OCI-LY1 (cell line): ENCODE measurements at regions not wholly inside any gene's neighbourhood (a gene's known extent, or its start where the extent isn't known, plus 50 kb on each side); places are given as distances from the start of the nearest gene placed in this dataset.

Experiments
- H2AFZ ChIP-seq: fragments of 200-600 bp; sonication (generic), shearing (Covaris generic); 2 replicates; pipeline ENCODE4 v1.6.0; 2014; ENCODE audit warnings: antibody characterized with exemption, mild to moderate bottlenecking, low read length
- H3F3A ChIP-seq: fragments of 200-600 bp; sonication (generic), shearing (Covaris generic); 2 replicates; pipeline ENCODE4 v1.6.0; 2014; ENCODE audit warnings: mild to moderate bottlenecking, antibody characterized with exemption, low read length, moderate library complexity; ENCODE audit not compliant: insufficient read depth
- H3K27ac ChIP-seq: fragments of 200-600 bp; sonication (generic); 2 replicates; pipeline ENCODE4 v1.5.1; 2014; ENCODE audit warnings: low read length, mixed run types, mild to moderate bottlenecking, low read depth; ENCODE audit not compliant: poor library complexity, severe bottlenecking
- H3K27me3 ChIP-seq: fragments of 200-600 bp; sonication (generic); 2 replicates; pipeline ENCODE4 v1.6.0; 2014; ENCODE audit warnings: antibody characterized with exemption, mild to moderate bottlenecking, low read length, moderate library complexity; ENCODE audit not compliant: insufficient read depth
- H3K36me3 ChIP-seq: fragments of 200-600 bp; sonication (generic); 2 replicates; pipeline ENCODE4 v1.6.1; 2014; ENCODE audit warnings: mild to moderate bottlenecking, antibody characterized with exemption, low read length, moderate library complexity, mixed read lengths; ENCODE audit not compliant: insufficient read depth
- H3K4me1 ChIP-seq: fragments of 200-600 bp; sonication (generic); 2 replicates; pipeline ENCODE4 v1.5.1; 2014; ENCODE audit warnings: mild to moderate bottlenecking, low read length, moderate library complexity; ENCODE audit not compliant: insufficient read depth, severe bottlenecking
- H3K4me2 ChIP-seq: fragments of 200-600 bp; sonication (generic), shearing (Covaris generic); 2 replicates; pipeline ENCODE4 v1.6.1; 2014; ENCODE audit warnings: low read length
- H3K4me3 ChIP-seq: fragments of 200-600 bp; sonication (generic); 2 replicates; pipeline ENCODE4 v1.5.1; 2014; ENCODE audit warnings: low read length, low read depth, mild to moderate bottlenecking, mixed read lengths; ENCODE audit not compliant: poor library complexity, severe bottlenecking
- H3K79me2 ChIP-seq: fragments of 200-600 bp; shearing (Covaris generic); 2 replicates; pipeline ENCODE4 v1.6.1; 2016; ENCODE audit warnings: mixed run types, low read length, mixed read lengths; ENCODE audit not compliant: insufficient read depth
- H3K9ac ChIP-seq: fragments of 200-600 bp; sonication (generic), shearing (Covaris generic); 2 replicates; pipeline ENCODE4 v1.6.1; 2014; ENCODE audit warnings: mild to moderate bottlenecking, low read length, mixed read lengths
- H3K9me2 ChIP-seq: fragments of 200-600 bp; sonication (generic), shearing (Covaris generic); 2 replicates; pipeline ENCODE4 v1.6.1; 2014; ENCODE audit warnings: low read depth, mild to moderate bottlenecking, low read length, mixed read lengths
- H3K9me3 ChIP-seq: fragments of 200-600 bp; shearing (Covaris generic); 2 replicates; pipeline ENCODE4 v1.6.1; 2014; ENCODE audit warnings: low read length, mixed read lengths
- H4K20me1 ChIP-seq: fragments of 200-600 bp; sonication (generic), shearing (Covaris generic); 2 replicates; pipeline ENCODE4 v1.6.0; 2016; ENCODE audit warnings: mild to moderate bottlenecking, low read length; ENCODE audit not compliant: insufficient read depth
- EZH2 ChIP-seq: fragments of 200-600 bp; sonication (generic), shearing (Covaris generic); IDR thresholded peaks from 2 replicates; pipeline ENCODE4 v1.8.0; 2017; ENCODE audit warnings: borderline replicate concordance, mixed run types, mild to moderate bottlenecking, antibody characterized with exemption, low read length, moderate library complexity, mixed read lengths
- TF ChIP-seq, protein P1 (sequence below): fragments of 200-600 bp; sonication (generic), shearing (Covaris generic); IDR thresholded peaks from 2 replicates; pipeline ENCODE4 v1.5.1; 2017; ENCODE audit warnings: mild to moderate bottlenecking, antibody characterized with exemption, low read length, moderate library complexity, mixed read lengths

GRCh38 chr6:82702574-82702973, 339.0 kb downstream of the TPBG start:
- Histone ChIP-seq H3K36me3 (no peaks in the 10 kb centered on the region), H3K4me1 (no peaks in the 10 kb centered on the region), H3K9me3 (no peaks in the 10 kb centered on the region), H3K9ac (no peak overlapping the region), H3K79me2 (no peaks in the 10 kb centered on the region), H3K4me3 (no peak overlapping the region), H3K27me3 (no peaks in the 10 kb centered on the region), H4K20me1 (no peaks in the 10 kb centered on the region), H3F3A (no peaks in the 10 kb centered on the region), H3K27ac (no peak overlapping the region), H3K9me2 (no peaks in the 10 kb centered on the region), H3K4me2 (no peak overlapping the region), H2AFZ (no peak overlapping the region)
- no peak for TF ChIP-seq EZH2
- TF ChIP-seq, protein P1, sequence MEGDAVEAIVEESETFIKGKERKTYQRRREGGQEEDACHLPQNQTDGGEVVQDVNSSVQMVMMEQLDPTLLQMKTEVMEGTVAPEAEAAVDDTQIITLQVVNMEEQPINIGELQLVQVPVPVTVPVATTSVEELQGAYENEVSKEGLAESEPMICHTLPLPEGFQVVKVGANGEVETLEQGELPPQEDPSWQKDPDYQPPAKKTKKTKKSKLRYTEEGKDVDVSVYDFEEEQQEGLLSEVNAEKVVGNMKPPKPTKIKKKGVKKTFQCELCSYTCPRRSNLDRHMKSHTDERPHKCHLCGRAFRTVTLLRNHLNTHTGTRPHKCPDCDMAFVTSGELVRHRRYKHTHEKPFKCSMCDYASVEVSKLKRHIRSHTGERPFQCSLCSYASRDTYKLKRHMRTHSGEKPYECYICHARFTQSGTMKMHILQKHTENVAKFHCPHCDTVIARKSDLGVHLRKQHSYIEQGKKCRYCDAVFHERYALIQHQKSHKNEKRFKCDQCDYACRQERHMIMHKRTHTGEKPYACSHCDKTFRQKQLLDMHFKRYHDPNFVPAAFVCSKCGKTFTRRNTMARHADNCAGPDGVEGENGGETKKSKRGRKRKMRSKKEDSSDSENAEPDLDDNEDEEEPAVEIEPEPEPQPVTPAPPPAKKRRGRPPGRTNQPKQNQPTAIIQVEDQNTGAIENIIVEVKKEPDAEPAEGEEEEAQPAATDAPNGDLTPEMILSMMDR, result no peak

- no peaks in the 10 kb centered on the region for H3K27me3 ChIP-seq
- no peak overlapping the region for H3K27ac ChIP-seq
- no peak overlapping the region for H3K9ac ChIP-seq
- H2AFZ ChIP-seq, result no peak overlapping the region
- no peak overlapping the region for H3K4me3 ChIP-seq
- H3K79me2 ChIP-seq, result no peaks in the 10 kb centered on the region
- H3K36me3 ChIP-seq, result no peaks in the 10 kb centered on the region
- no peak overlapping the region for H3K4me2 ChIP-seq
- no peaks in the 10 kb centered on the region for H4K20me1 ChIP-seq
- H3F3A ChIP-seq, result no peaks in the 10 kb centered on the region
- TF ChIP-seq, protein P1, result no peak
- TF ChIP-seq EZH2, result no peak
- no peaks in the 10 kb centered on the region for H3K9me2 ChIP-seq
- H3K9me3 ChIP-seq, result no peaks in the 10 kb centered on the region
- H3K4me1 ChIP-seq, result no peaks in the 10 kb centered on the region
Observed at GRCh38 chr6:82703230-82703629, 339.6 kb downstream of the TPBG start.

- no peaks in the 10 kb centered on the region for H3F3A ChIP-seq
- H3K4me3 ChIP-seq, result no peak overlapping the region
- H3K4me1 ChIP-seq, result no peaks in the 10 kb centered on the region
- no peak overlapping the region for H3K4me2 ChIP-seq
- no peaks in the 10 kb centered on the region for H4K20me1 ChIP-seq
- H3K27me3 ChIP-seq, result no peaks in the 10 kb centered on the region
- no peaks in the 10 kb centered on the region for H3K79me2 ChIP-seq
- TF ChIP-seq, protein P1, result no peak
- TF ChIP-seq EZH2, result no peak
- no peaks in the 10 kb centered on the region for H3K36me3 ChIP-seq
- no peak overlapping the region for H2AFZ ChIP-seq
- H3K9ac ChIP-seq, result no peak overlapping the region
- no peak overlapping the region for H3K27ac ChIP-seq
- no peaks in the 10 kb centered on the region for H3K9me3 ChIP-seq
- no peaks in the 10 kb centered on the region for H3K9me2 ChIP-seq
Observed at GRCh38 chr6:82704045-82704444, 340.4 kb downstream of the TPBG start.
